ENCODE measurements at regions not wholly inside any gene's neighbourhood (a gene's known extent, or its start where the extent isn't known, plus 50 kb on each side); places are given as distances from the start of the nearest gene placed in this dataset.

DNA sequence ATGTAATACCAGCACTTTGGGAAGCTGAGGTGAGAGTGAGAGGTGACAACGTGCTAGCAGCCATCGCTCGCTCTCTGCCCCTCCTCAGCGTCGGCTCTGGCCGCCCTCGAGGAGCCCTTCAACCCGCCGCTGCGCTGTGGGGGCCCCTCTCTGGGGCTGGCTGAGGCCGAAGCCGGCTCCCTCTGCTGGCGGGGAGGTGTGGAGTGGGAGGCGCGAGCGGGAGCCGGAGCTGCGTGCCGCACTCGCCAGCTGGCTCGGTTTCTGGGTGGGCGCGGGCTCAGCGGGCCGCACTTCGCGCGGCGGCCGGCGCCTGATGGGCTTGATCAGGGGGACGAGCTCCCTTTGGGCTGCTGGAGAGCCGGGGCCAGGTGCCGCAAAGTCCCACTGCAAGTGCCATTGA lies 98.9 kb upstream of the UBASH3B start (continued):
- TF ChIP-seq CBX3 (IDR thresholded peaks at IDR 0.05; ENCODE audit: low read depth), result no peak
- TF ChIP-seq, protein P1, sequence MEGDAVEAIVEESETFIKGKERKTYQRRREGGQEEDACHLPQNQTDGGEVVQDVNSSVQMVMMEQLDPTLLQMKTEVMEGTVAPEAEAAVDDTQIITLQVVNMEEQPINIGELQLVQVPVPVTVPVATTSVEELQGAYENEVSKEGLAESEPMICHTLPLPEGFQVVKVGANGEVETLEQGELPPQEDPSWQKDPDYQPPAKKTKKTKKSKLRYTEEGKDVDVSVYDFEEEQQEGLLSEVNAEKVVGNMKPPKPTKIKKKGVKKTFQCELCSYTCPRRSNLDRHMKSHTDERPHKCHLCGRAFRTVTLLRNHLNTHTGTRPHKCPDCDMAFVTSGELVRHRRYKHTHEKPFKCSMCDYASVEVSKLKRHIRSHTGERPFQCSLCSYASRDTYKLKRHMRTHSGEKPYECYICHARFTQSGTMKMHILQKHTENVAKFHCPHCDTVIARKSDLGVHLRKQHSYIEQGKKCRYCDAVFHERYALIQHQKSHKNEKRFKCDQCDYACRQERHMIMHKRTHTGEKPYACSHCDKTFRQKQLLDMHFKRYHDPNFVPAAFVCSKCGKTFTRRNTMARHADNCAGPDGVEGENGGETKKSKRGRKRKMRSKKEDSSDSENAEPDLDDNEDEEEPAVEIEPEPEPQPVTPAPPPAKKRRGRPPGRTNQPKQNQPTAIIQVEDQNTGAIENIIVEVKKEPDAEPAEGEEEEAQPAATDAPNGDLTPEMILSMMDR (IDR thresholded peaks at IDR 0.05 in 2 of 3, conservative IDR thresholded peaks at IDR 0.05 in 1 of 3; ENCODE audit: borderline replicate concordance in 1 of 3, insufficient read depth in 1 of 3, low read depth in 2 of 3, low read length in 2 of 3), result peak; percentile 24 to 56 (median 49); a peak in 5 of 6 replicates
- peak; percentile 57 for TF ChIP-seq POLR2AphosphoS5 (IDR thresholded peaks at IDR 0.05; ENCODE audit: low read depth, low read length)
- TF ChIP-seq JUND (IDR thresholded peaks at IDR 0.05), result no peak

DNA sequence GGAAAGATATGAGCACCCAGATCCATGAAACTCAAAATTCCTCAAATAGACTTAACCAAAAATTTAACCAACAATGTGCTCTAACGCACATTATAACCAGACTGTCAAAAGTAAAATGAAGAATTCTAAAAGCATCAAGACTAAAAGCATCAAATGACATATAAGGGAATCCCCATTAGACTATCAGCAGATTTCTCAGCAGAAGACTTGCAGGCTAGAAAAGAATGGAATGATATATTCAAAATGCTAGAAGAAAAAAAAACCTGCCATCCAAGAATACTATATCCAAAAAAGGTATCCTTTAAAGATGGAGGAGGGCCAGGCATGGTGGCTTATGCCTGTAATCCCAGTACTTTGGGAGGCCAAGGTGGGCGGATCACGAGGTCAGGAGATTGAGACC lies 117.5 kb upstream of the UBASH3B start:
- Histone ChIP-seq H2AFZ (ENCODE audit: low read depth, low read length, poor library complexity, severe bottlenecking) (no peak overlapping the region), H3K79me2 (ENCODE audit: insufficient read depth, low read length) (no peaks in the 10 kb centered on the region), H3K27ac (ENCODE audit: low read depth, low read length) (no peak overlapping the region), H3K4me2 (ENCODE audit: low read length) (no peak overlapping the region), H3K36me3 (ENCODE audit: control insufficient read depth in 1 of 2, insufficient read depth in 2 of 2, low read length in 2 of 2) (no peaks in the 10 kb centered on the region), H3K4me1 (ENCODE audit: control insufficient read depth in 1 of 2, insufficient read depth in 2 of 2, low read length in 2 of 2) (no peaks in the 10 kb centered on the region), H3K9me3 (ENCODE audit: control insufficient read depth in 1 of 2, insufficient read depth in 1 of 2, low read depth in 1 of 2, low read length in 2 of 2) (peaks cover 3% of the 10 kb centered on the region in 2 experiments; a peak in 2 of 4 replicates), H3K27me3 (ENCODE audit: insufficient read depth, low read length) (no peaks in the 10 kb centered on the region), H3K4me3 (replicated peaks in 1 of 2; ENCODE audit: low read depth in 1 of 2, low read length in 2 of 2) (no peak overlapping the region), H4K20me1 (ENCODE audit: insufficient read depth) (no peaks in the 10 kb centered on the region), H3K9me2 (ENCODE audit: insufficient read depth) (no peaks in the 10 kb centered on the region), H3K9ac (ENCODE audit: low read length) (no peak overlapping the region)
- ATAC-seq, result no peak
- no peak for DNase-seq (ENCODE audit: low read depth, low spot score)
- TF ChIP-seq, protein P2, sequence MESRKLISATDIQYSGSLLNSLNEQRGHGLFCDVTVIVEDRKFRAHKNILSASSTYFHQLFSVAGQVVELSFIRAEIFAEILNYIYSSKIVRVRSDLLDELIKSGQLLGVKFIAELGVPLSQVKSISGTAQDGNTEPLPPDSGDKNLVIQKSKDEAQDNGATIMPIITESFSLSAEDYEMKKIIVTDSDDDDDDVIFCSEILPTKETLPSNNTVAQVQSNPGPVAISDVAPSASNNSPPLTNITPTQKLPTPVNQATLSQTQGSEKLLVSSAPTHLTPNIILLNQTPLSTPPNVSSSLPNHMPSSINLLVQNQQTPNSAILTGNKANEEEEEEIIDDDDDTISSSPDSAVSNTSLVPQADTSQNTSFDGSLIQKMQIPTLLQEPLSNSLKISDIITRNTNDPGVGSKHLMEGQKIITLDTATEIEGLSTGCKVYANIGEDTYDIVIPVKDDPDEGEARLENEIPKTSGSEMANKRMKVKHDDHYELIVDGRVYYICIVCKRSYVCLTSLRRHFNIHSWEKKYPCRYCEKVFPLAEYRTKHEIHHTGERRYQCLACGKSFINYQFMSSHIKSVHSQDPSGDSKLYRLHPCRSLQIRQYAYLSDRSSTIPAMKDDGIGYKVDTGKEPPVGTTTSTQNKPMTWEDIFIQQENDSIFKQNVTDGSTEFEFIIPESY (IDR thresholded peaks at IDR 0.05; ENCODE audit: extremely low read depth, insufficient replicate concordance, low read length), result no peak
- TF ChIP-seq CBX3 (IDR thresholded peaks at IDR 0.05; ENCODE audit: low read depth), result peak; percentile 54; the same call in 1 of the 2 replicates
- CTCF ChIA-PET, result no interaction called here
- POLR2A ChIA-PET, result no interaction called here
- RAD21 ChIA-PET (ENCODE audit: low non-redundant PET in 1 of 2, low total read pairs in 2 of 2, uncharacterized antibody in 2 of 2, unreplicated experiment in 2 of 2), result no interaction called here
- intact Hi-C loops (cut with micrococcal nuclease), result no loop called here
- no TSS peak for BruUV-seq (replicated peaks)

All from HCT116 (cell line).